HCT116 (cell line): ENCODE measurements at regions not wholly inside any gene's neighbourhood (a gene's known extent, or its start where the extent isn't known, plus 50 kb on each side); places are given as distances from the start of the nearest gene placed in this dataset.

Source experiments
- ATAC-seq: fragments of 200-7000 bp; cut with Tn5 transposase; 2 replicates; pipeline ENCODE4 v1.9.1; 2020; ENCODE audit warnings: mild to moderate bottlenecking, moderate library complexity
- BruUV-seq: library from RNA; stranded (reverse); fragments of 400-500 nt; replicated peaks from 2 replicates; lab custom pipeline; 2021; lab: Mats Ljungman, UMichigan
- CTCF ChIA-PET: fragments of 300-600 bp; sonication (Branson Sonifier 250); formaldehyde crosslinking; loops from one replicate; lab custom pipeline; 2021; ENCODE audit warnings: antibody characterized with exemption; lab: Charles Lee
- POLR2A ChIA-PET: fragments of 300-600, 350-600 bp; sonication (Branson Sonifier 250); formaldehyde crosslinking; loops from one replicate; lab custom pipeline; 2021; ENCODE audit warnings: antibody characterized with exemption; lab: Charles Lee
- RAD21 ChIA-PET, 2 experiments: fragments of 300-600 bp; sonication (Branson Sonifier 250); formaldehyde crosslinking; loops; one replicate each; lab custom pipeline; 2023; ENCODE audit warnings: low total read pairs in 2 of 2; ENCODE audit not compliant: uncharacterized antibody in 2 of 2, unreplicated experiment in 2 of 2, low non-redundant PET in 1 of 2; lab: Charles Lee
- DNase-seq: peaks from one replicate; pipeline ENCODE4 v3.0.0-alpha.2; 2010; ENCODE audit warnings: low read depth, low spot score
- H2AFZ ChIP-seq: fragments of 200-600 bp; shearing (Covaris generic), sonication (generic); 2 replicates; pipeline ENCODE4 v1.6.1; 2017; ENCODE audit warnings: low read depth, mixed run types, mixed read lengths, antibody characterized with exemption, low read length; ENCODE audit not compliant: poor library complexity, severe bottlenecking
- H3K27ac ChIP-seq: 2 replicates; pipeline ENCODE4 v1.5.1; 2012; ENCODE audit warnings: low read depth, low read length
- H3K27me3 ChIP-seq: fragments of 200-600 bp; sonication (generic); 2 replicates; pipeline ENCODE4 v1.6.1; 2016; ENCODE audit warnings: mixed run types, low read length, mixed read lengths; ENCODE audit not compliant: insufficient read depth
- H3K36me3 ChIP-seq, 2 experiments: fragments of 200-500 bp in 1 of 2; fragments of 200-600 bp in 1 of 2; sonication (Bioruptor generic) in 1 of 2; sonication (generic) in 1 of 2; 2 replicates each; pipeline versions ENCODE4 v1.5.1 to v1.6.1; 2014 to 2016; ENCODE audit warnings: low read length in 2 of 2, inconsistent platforms in 1 of 2, mixed read lengths in 1 of 2, mixed run types in 1 of 2; ENCODE audit not compliant: insufficient read depth in 2 of 2, control insufficient read depth in 1 of 2
- H3K4me1 ChIP-seq, 2 experiments: fragments of 200-600 bp in 1 of 2; sonication (generic) in 1 of 2; 2 replicates each; pipeline versions ENCODE4 v1.5.1 to v1.6.1; 2012 to 2017; ENCODE audit warnings: low read length in 2 of 2, inconsistent platforms in 1 of 2, mild to moderate bottlenecking in 1 of 2, mixed read lengths in 1 of 2, mixed run types in 1 of 2, moderate library complexity in 1 of 2; ENCODE audit not compliant: insufficient read depth in 2 of 2, control insufficient read depth in 1 of 2
- H3K4me2 ChIP-seq: fragments of 200-600 bp; sonication (generic); 2 replicates; pipeline ENCODE4 v1.6.1; 2017; ENCODE audit warnings: mixed run types, low read length, mixed read lengths
- H3K4me3 ChIP-seq, 2 experiments: fragments of 200-600 bp in 1 of 2; sonication (generic) in 1 of 2; replicated peaks in 1 of 2; 2 replicates each; pipeline ENCODE4 v1.5.1; 2011 to 2016; ENCODE audit warnings: low read length in 2 of 2, control low read depth in 1 of 2, low read depth in 1 of 2, mild to moderate bottlenecking in 1 of 2, mixed read lengths in 1 of 2, mixed run types in 1 of 2
- H3K79me2 ChIP-seq: fragments of 200-600 bp; sonication (generic); 2 replicates; pipeline ENCODE4 v1.6.1; 2017; ENCODE audit warnings: mild to moderate bottlenecking, mixed run types, low read length, moderate library complexity, mixed read lengths; ENCODE audit not compliant: insufficient read depth
- H3K9ac ChIP-seq: fragments of 200-600 bp; sonication (generic); 2 replicates; pipeline ENCODE4 v1.6.1; 2016; ENCODE audit warnings: low read length, mixed read lengths
- H3K9me2 ChIP-seq: fragments of 200-600 bp; sonication (generic), shearing (Covaris generic); 2 replicates; pipeline ENCODE4 v1.6.1; 2017; ENCODE audit warnings: mixed run types, mild to moderate bottlenecking, moderate library complexity; ENCODE audit not compliant: insufficient read depth
- H3K9me3 ChIP-seq, 2 experiments: fragments of 200-500 bp in 1 of 2; fragments of 200-600 bp in 1 of 2; sonication (Bioruptor generic) in 1 of 2; sonication (generic) in 1 of 2; 2 replicates each; pipeline ENCODE4 v1.6.1; 2014 to 2017; ENCODE audit warnings: low read length in 2 of 2, mixed read lengths in 2 of 2, inconsistent platforms in 1 of 2, low read depth in 1 of 2, mild to moderate bottlenecking in 1 of 2, mixed run types in 1 of 2, moderate library complexity in 1 of 2; ENCODE audit not compliant: control insufficient read depth in 1 of 2, insufficient read depth in 1 of 2
- H4K20me1 ChIP-seq: fragments of 200-600 bp; sonication (generic), shearing (Covaris generic); 2 replicates; pipeline ENCODE4 v1.6.1; 2017; ENCODE audit warnings: mixed run types, mild to moderate bottlenecking, moderate library complexity; ENCODE audit not compliant: insufficient read depth
- EGR1 ChIP-seq: IDR thresholded peaks from 2 replicates; pipeline ENCODE4 v1.6.1; 2012; ENCODE audit warnings: low read depth
- FOSL1 ChIP-seq: IDR thresholded peaks from 2 replicates; pipeline ENCODE4 v1.6.1; 2012; ENCODE audit warnings: low read depth
- JUND ChIP-seq: IDR thresholded peaks from 2 replicates; pipeline ENCODE4 v1.6.1; 2012
- POLR2A ChIP-seq: IDR thresholded peaks from 2 replicates; pipeline ENCODE4 v1.7.0; 2011; ENCODE audit warnings: borderline replicate concordance; ENCODE audit not compliant: insufficient read depth, insufficient read length; ENCODE audit errors: extremely low read depth
- SIN3A ChIP-seq: IDR thresholded peaks from 2 replicates; pipeline ENCODE4 v1.6.1; 2012; ENCODE audit warnings: low read depth
- YY1 ChIP-seq: IDR thresholded peaks from 2 replicates; pipeline ENCODE4 v1.6.1; 2011; ENCODE audit warnings: low read length, low read depth, moderate library complexity, mild to moderate bottlenecking; ENCODE audit not compliant: insufficient replicate concordance; ENCODE audit errors: extremely low read depth
- ZFX ChIP-seq: fragments of 450-650 bp; IDR thresholded peaks from 2 replicates; pipeline ENCODE4 v1.6.1; 2017
- ZNF274 ChIP-seq: fragments of 200-500 bp; sonication (Bioruptor generic); IDR thresholded peaks from 2 replicates; pipeline ENCODE4 v1.6.1; 2014; ENCODE audit warnings: mild to moderate bottlenecking, low read depth, low read length, inconsistent platforms
- intact Hi-C: fragments of 100-400 bp; cut with micrococcal nuclease; formaldehyde crosslinking; loops from 2 replicates; pipeline ENCODE4 v1.10.0; 2022
- TF ChIP-seq, protein P1 (sequence below): IDR thresholded peaks from 2 replicates; pipeline ENCODE4 v1.6.1; 2012
- TF ChIP-seq, protein P2 (sequence below): IDR thresholded peaks from 2 replicates; pipeline ENCODE4 v1.6.1; 2012
- TF ChIP-seq, protein P3 (sequence below): IDR thresholded peaks from 2 replicates; pipeline ENCODE4 v1.6.1; 2011; ENCODE audit warnings: mild to moderate bottlenecking, low read length, moderate library complexity; ENCODE audit not compliant: insufficient replicate concordance; ENCODE audit errors: extremely low read depth

DNA sequence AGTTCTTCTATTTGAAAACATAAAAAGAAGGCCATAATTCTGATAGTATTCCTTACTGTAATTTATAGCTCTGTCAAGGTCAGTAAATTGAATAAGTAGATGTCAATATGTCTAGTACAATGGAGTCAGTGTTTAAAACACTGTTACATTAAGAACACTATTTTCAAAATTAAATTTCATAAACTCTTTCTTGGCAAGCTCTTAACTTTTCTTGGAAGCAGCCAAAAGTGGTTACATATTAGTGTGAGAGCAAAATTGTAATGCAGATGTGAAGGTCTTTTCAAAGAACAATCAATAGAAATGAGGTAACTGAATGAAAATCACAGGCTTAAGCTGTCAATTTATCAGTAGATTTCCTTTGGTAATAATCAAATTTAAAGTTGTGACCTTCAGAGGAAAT, 722.4 kb upstream of the NOVA1 start:
- CTCF ChIA-PET: no interaction called here

DNA sequence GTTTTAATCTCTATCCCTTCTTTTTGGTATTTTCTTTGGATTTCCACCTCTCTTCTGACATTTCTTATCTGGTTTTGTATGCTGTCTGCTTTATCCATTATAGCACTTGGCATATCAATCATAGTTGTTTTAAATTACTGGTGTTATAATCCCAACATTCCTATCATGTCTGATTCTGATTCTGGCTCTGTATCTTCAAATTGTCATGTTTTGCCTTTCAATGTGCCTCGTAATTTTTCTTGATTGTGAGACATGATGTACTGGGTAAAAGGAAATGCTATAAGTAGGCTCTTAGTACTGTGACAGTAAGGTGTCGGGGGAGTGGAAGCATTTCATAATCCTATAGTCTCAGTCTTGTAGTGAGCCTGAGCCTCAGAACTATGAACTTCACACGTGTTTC, 729.3 kb upstream of the NOVA1 start:
- Histone ChIP-seq H3K4me2 (no peak overlapping the region), H3K4me3 (no peak overlapping the region), H3K9me3 (peaks cover 16 to 34% of the 10 kb centered on the region in 2 experiments; a peak in 2 of 4 replicates), H3K79me2 (no peaks in the 10 kb centered on the region), H4K20me1 (no peaks in the 10 kb centered on the region), H3K9ac (no peak overlapping the region), H3K9me2 (no peaks in the 10 kb centered on the region), H3K4me1 (no peaks in the 10 kb centered on the region), H3K36me3 (no peaks in the 10 kb centered on the region), H3K27ac (no peak overlapping the region), H2AFZ (no peak overlapping the region), H3K27me3 (no peaks in the 10 kb centered on the region)
- intact Hi-C loops: no loop called here
- no TSS peak for BruUV-seq
- ATAC-seq: no peak
- no peak for DNase-seq
- POLR2A ChIA-PET: no interaction called here
- CTCF ChIA-PET: no interaction called here
- RAD21 ChIA-PET: no interaction called here
- TF ChIP-seq JUND (no peak), EGR1 (no peak), FOSL1 (no peak), SIN3A (no peak), POLR2A (no peak), ZNF274 (no peak), ZFX (no peak)
- TF ChIP-seq, protein P1, sequence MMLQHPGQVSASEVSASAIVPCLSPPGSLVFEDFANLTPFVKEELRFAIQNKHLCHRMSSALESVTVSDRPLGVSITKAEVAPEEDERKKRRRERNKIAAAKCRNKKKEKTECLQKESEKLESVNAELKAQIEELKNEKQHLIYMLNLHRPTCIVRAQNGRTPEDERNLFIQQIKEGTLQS: no peak
- TF ChIP-seq, protein P2, sequence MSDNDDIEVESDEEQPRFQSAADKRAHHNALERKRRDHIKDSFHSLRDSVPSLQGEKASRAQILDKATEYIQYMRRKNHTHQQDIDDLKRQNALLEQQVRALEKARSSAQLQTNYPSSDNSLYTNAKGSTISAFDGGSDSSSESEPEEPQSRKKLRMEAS: no peak

More for the DNA sequence above, 722.4 kb upstream of the NOVA1 start:
- Histone ChIP-seq H3K9ac (no peak overlapping the region), H3K27me3 (no peaks in the 10 kb centered on the region), H3K4me1 (no peaks in the 10 kb centered on the region), H3K27ac (no peak overlapping the region), H3K79me2 (no peaks in the 10 kb centered on the region), H3K4me2 (no peak overlapping the region), H4K20me1 (no peaks in the 10 kb centered on the region), H2AFZ (no peak overlapping the region)
- ATAC-seq (no peak), DNase-seq (no peak)
- POLR2A ChIA-PET: no interaction called here
- no TSS peak for BruUV-seq
- TF ChIP-seq, protein P3, sequence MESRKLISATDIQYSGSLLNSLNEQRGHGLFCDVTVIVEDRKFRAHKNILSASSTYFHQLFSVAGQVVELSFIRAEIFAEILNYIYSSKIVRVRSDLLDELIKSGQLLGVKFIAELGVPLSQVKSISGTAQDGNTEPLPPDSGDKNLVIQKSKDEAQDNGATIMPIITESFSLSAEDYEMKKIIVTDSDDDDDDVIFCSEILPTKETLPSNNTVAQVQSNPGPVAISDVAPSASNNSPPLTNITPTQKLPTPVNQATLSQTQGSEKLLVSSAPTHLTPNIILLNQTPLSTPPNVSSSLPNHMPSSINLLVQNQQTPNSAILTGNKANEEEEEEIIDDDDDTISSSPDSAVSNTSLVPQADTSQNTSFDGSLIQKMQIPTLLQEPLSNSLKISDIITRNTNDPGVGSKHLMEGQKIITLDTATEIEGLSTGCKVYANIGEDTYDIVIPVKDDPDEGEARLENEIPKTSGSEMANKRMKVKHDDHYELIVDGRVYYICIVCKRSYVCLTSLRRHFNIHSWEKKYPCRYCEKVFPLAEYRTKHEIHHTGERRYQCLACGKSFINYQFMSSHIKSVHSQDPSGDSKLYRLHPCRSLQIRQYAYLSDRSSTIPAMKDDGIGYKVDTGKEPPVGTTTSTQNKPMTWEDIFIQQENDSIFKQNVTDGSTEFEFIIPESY: no peak
- TF ChIP-seq YY1: no peak
- TF ChIP-seq, all 23 proteins: peak for 0
- no peak overlapping the region for H3K4me3 ChIP-seq
- intact Hi-C loops: no loop called here
- H3K36me3 ChIP-seq: no peaks in the 10 kb centered on the region
- peaks cover 5 to 26% of the 10 kb centered on the region in 2 experiments; a peak in 2 of 4 replicates for H3K9me3 ChIP-seq
- RAD21 ChIA-PET: no interaction called here
- H3K9me2 ChIP-seq: no peaks in the 10 kb centered on the region
